H9 (cell line): ENCODE measurements at regions not wholly inside any gene's neighbourhood (a gene's known extent, or its start where the extent isn't known, plus 50 kb on each side); places are given as distances from the start of the nearest gene placed in this dataset.

Experiments used
- DNase-seq: peaks from one replicate; pipeline ENCODE4 v3.0.0-alpha.2; 2017
- H2AFZ ChIP-seq: one replicate; pipeline ENCODE4 v1.6.1; 2013; ENCODE audit warnings: mild to moderate bottlenecking, low read length, control low read depth, moderate library complexity
- H2AK5ac ChIP-seq: 2 replicates; pipeline ENCODE4 v1.6.1; 2013; ENCODE audit warnings: low read length, control low read depth, mixed read lengths; ENCODE audit not compliant: insufficient read length
- H2BK120ac ChIP-seq: one replicate; pipeline ENCODE4 v1.6.1; 2013; ENCODE audit warnings: low read depth, mild to moderate bottlenecking, low read length, control low read depth, inconsistent platforms; ENCODE audit not compliant: poor library complexity, severe bottlenecking
- H2BK12ac ChIP-seq: 2 replicates; pipeline ENCODE4 v1.6.1; 2013; ENCODE audit warnings: low read length, control low read depth, mixed read lengths, low read depth; ENCODE audit not compliant: insufficient read length
- H2BK15ac ChIP-seq: 2 replicates; pipeline ENCODE4 v1.6.1; 2013; ENCODE audit warnings: low read depth, low read length, control low read depth
- H2BK20ac ChIP-seq: one replicate; pipeline ENCODE4 v1.6.1; 2013; ENCODE audit warnings: low read depth, mild to moderate bottlenecking, low read length, control low read depth, inconsistent platforms; ENCODE audit not compliant: poor library complexity, severe bottlenecking
- H2BK5ac ChIP-seq: 2 replicates; pipeline ENCODE4 v1.6.1; 2013; ENCODE audit warnings: low read length, control low read depth, mixed read lengths; ENCODE audit not compliant: insufficient read length
- H3K14ac ChIP-seq: 2 replicates; pipeline ENCODE4 v1.6.1; 2013; ENCODE audit warnings: low read length, control low read depth; ENCODE audit not compliant: insufficient read depth
- H3K18ac ChIP-seq: 2 replicates; pipeline ENCODE4 v1.6.1; 2013; ENCODE audit warnings: low read depth, mild to moderate bottlenecking, mixed read lengths, low read length, control low read depth; ENCODE audit not compliant: insufficient read length
- H3K23ac ChIP-seq: 2 replicates; pipeline ENCODE4 v1.6.1; 2013; ENCODE audit warnings: low read length, control low read depth, mixed read lengths, low read depth; ENCODE audit not compliant: insufficient read length
- H3K23me2 ChIP-seq: 2 replicates; pipeline ENCODE4 v1.6.1; 2013; ENCODE audit warnings: low read depth, mild to moderate bottlenecking, mixed read lengths, low read length, control low read depth; ENCODE audit not compliant: insufficient read length, poor library complexity, severe bottlenecking
- H3K27ac ChIP-seq: 2 replicates; pipeline ENCODE4 v1.5.1; 2013; ENCODE audit warnings: low read length, control low read depth, mixed read lengths, low read depth; ENCODE audit not compliant: insufficient read length
- H3K27me3 ChIP-seq: 2 replicates; pipeline ENCODE4 v1.6.1; 2013; ENCODE audit warnings: low read length, control low read depth, inconsistent platforms; ENCODE audit not compliant: insufficient read depth
- H3K4ac ChIP-seq: 2 replicates; pipeline ENCODE4 v1.6.1; 2013; ENCODE audit warnings: low read depth, mild to moderate bottlenecking, control low read depth, inconsistent platforms, low read length, moderate library complexity
- H3K4me1 ChIP-seq: 2 replicates; pipeline ENCODE4 v1.6.1; 2013; ENCODE audit warnings: low read length, control low read depth, inconsistent platforms; ENCODE audit not compliant: insufficient read depth
- H3K4me2 ChIP-seq: 2 replicates; pipeline ENCODE4 v1.6.1; 2013; ENCODE audit warnings: low read length, control low read depth, mixed read lengths; ENCODE audit not compliant: insufficient read length, insufficient read depth
- H3K56ac ChIP-seq: 2 replicates; pipeline ENCODE4 v1.6.1; 2013; ENCODE audit warnings: low read depth, mild to moderate bottlenecking, mixed read lengths, low read length, control low read depth; ENCODE audit not compliant: insufficient read length
- H3K79me1 ChIP-seq: 2 replicates; pipeline ENCODE4 v1.6.1; 2013; ENCODE audit warnings: low read depth, mild to moderate bottlenecking, moderate library complexity, low read length, control low read depth, inconsistent platforms; ENCODE audit not compliant: insufficient read depth, poor library complexity, severe bottlenecking
- H3K79me2 ChIP-seq: 2 replicates; pipeline ENCODE4 v1.6.1; 2013; ENCODE audit warnings: low read length, control low read depth, inconsistent platforms; ENCODE audit not compliant: insufficient read depth
- H3K9ac ChIP-seq: 2 replicates; pipeline ENCODE4 v1.6.1; 2013; ENCODE audit warnings: low read length, control low read depth, mixed read lengths; ENCODE audit not compliant: insufficient read length; ENCODE audit errors: extremely low read depth
- H3K9me3 ChIP-seq: one replicate; pipeline ENCODE4 v1.6.1; 2013; ENCODE audit warnings: low read depth, low read length, inconsistent platforms; ENCODE audit not compliant: control insufficient read depth
- H3T11ph ChIP-seq: one replicate; pipeline ENCODE4 v1.6.1; 2013; ENCODE audit warnings: mild to moderate bottlenecking, low read length, control low read depth, inconsistent platforms
- H4K20me1 ChIP-seq: one replicate; pipeline ENCODE4 v1.6.1; 2013; ENCODE audit not compliant: control insufficient read depth, insufficient read length, insufficient read depth
- H4K5ac ChIP-seq: 2 replicates; pipeline ENCODE4 v1.6.1; 2013; ENCODE audit warnings: low read depth, mild to moderate bottlenecking, mixed read lengths, low read length, control low read depth; ENCODE audit not compliant: insufficient read length
- H4K8ac ChIP-seq: replicated peaks from 2 replicates; pipeline ENCODE4 v1.6.1; 2013; ENCODE audit warnings: low read length, control low read depth, mixed read lengths, low read depth; ENCODE audit not compliant: insufficient read length
- H4K91ac ChIP-seq: 2 replicates; pipeline ENCODE4 v1.6.1; 2013; ENCODE audit warnings: low read depth, mild to moderate bottlenecking, moderate library complexity, mixed read lengths, low read length, control low read depth; ENCODE audit not compliant: insufficient read length
- H3K27ac Mint-ChIP-seq, 3 experiments: 2 replicates in 2 of 3; 3 replicates in 1 of 3; pipeline ENCODE4 v1.8.0; 2020 to 2021; ENCODE audit warnings: mixed read lengths in 3 of 3, mild to moderate bottlenecking in 1 of 3, moderate library complexity in 1 of 3
- H3K27me3 Mint-ChIP-seq: 2 replicates; pipeline ENCODE4 v1.8.0; 2021; ENCODE audit warnings: low read depth, mild to moderate bottlenecking, moderate library complexity, mixed read lengths
- H3K36me3 Mint-ChIP-seq, 3 experiments: 2 replicates in 2 of 3; 3 replicates in 1 of 3; pipeline ENCODE4 v1.8.0; 2020 to 2021; ENCODE audit warnings: low read depth in 3 of 3, mixed read lengths in 3 of 3; ENCODE audit not compliant: insufficient read depth in 1 of 3
- H3K4me1 Mint-ChIP-seq, 2 experiments: 2 replicates each; pipeline ENCODE4 v1.8.0; 2020; ENCODE audit warnings: mixed read lengths in 2 of 2
- H3K4me3 Mint-ChIP-seq, 2 experiments: 2 replicates in 1 of 2; 3 replicates in 1 of 2; pipeline ENCODE4 v1.8.0; 2020 to 2021; ENCODE audit warnings: mild to moderate bottlenecking in 2 of 2, mixed read lengths in 2 of 2, moderate library complexity in 1 of 2
- H3K9me3 Mint-ChIP-seq, 2 experiments: 2 replicates in 1 of 2; 3 replicates in 1 of 2; pipeline ENCODE4 v1.8.0; 2020; ENCODE audit warnings: mild to moderate bottlenecking in 2 of 2, mixed read lengths in 2 of 2, moderate library complexity in 1 of 2
- WGBS: extraction: QIAGEN DNeasy Blood & Tissue Kit; methylation state at CpG from one replicate; pipeline ENCODE4 v1.1.7; 2013; ENCODE audit warnings: missing lambda C conversion rate, low lambda C conversion rate, mixed read lengths; ENCODE audit not compliant: insufficient read length; ENCODE audit errors: extremely low coverage; 5-methylcytosine and 5-hydroxymethylcytosine counted together
- TF ChIP-seq, protein P1 (sequence below): fragments of 200-600 bp; sonication (generic); conservative IDR thresholded peaks from 3 replicates; pipeline ENCODE4 v1.8.0; 2021; ENCODE audit warnings: antibody characterized with exemption, mild to moderate bottlenecking

DNA sequence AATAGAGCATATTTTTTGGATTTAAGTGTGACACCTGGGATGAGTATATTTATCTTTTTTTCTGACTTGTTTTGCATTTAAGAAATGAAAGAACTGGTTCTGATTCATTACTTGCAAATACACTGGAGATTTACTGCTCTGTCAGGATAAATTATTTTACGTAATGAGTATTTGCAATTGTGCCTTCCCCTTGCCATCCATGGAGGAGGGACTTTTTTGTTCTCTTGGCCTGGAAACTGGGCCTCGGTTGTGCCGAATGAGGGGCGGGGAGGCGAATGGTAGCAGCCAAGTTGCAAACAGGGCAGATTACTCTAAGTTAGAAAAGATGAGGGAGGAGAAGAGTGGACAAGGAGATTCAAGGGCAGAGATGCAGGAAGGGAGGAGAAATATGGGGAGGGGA is 308.7 kb downstream of the ATP23 start:
- no peaks in the 10 kb centered on the region; a peak in 1 of 5 replicates for H3K9me3 Mint-ChIP-seq
- H2AK5ac ChIP-seq, result no peak overlapping the region
- H3T11ph ChIP-seq, result no peak overlapping the region
- no peak overlapping the region for H4K5ac ChIP-seq
- H2BK120ac ChIP-seq, result no peak overlapping the region
- no peak overlapping the region for H2BK12ac ChIP-seq
- no peak overlapping the region for H4K8ac ChIP-seq
- no peak overlapping the region for H3K4ac ChIP-seq
- TF ChIP-seq, protein P1, sequence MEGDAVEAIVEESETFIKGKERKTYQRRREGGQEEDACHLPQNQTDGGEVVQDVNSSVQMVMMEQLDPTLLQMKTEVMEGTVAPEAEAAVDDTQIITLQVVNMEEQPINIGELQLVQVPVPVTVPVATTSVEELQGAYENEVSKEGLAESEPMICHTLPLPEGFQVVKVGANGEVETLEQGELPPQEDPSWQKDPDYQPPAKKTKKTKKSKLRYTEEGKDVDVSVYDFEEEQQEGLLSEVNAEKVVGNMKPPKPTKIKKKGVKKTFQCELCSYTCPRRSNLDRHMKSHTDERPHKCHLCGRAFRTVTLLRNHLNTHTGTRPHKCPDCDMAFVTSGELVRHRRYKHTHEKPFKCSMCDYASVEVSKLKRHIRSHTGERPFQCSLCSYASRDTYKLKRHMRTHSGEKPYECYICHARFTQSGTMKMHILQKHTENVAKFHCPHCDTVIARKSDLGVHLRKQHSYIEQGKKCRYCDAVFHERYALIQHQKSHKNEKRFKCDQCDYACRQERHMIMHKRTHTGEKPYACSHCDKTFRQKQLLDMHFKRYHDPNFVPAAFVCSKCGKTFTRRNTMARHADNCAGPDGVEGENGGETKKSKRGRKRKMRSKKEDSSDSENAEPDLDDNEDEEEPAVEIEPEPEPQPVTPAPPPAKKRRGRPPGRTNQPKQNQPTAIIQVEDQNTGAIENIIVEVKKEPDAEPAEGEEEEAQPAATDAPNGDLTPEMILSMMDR, result no peak
- no peak overlapping the region for H3K4me2 ChIP-seq
- H3K79me2 ChIP-seq, result no peaks in the 10 kb centered on the region
- no peak overlapping the region for H4K91ac ChIP-seq
- H3K18ac ChIP-seq, result no peak overlapping the region
- H3K4me3 Mint-ChIP-seq, result no peak overlapping the region
- no peaks in the 10 kb centered on the region for H3K4me1 Mint-ChIP-seq
- no CpG with 5 or more reads among the region's 5 CpGs for whole genome bisulfite sequencing
- no peak overlapping the region for H3K14ac ChIP-seq
- no peak for DNase-seq
- H2BK20ac ChIP-seq, result no peak overlapping the region
- peaks cover 3% of the 10 kb centered on the region; the same call in 1 of the 2 replicates for H3K27me3 Mint-ChIP-seq
- H2BK15ac ChIP-seq, result no peak overlapping the region
- no peak overlapping the region for H3K9ac ChIP-seq
- H3K27ac ChIP-seq, result no peak overlapping the region
- no peak overlapping the region for H2BK5ac ChIP-seq
- no peaks in the 10 kb centered on the region for H3K9me3 ChIP-seq
- H3K27ac Mint-ChIP-seq, result no peak overlapping the region
- no peaks in the 10 kb centered on the region for H4K20me1 ChIP-seq
- H3K56ac ChIP-seq, result no peak overlapping the region
- H2AFZ ChIP-seq, result no peak overlapping the region
- H3K23me2 ChIP-seq, result no peaks in the 10 kb centered on the region
- H3K79me1 ChIP-seq, result no peaks in the 10 kb centered on the region
- H3K4me1 ChIP-seq, result no peaks in the 10 kb centered on the region
- no peaks in the 10 kb centered on the region for H3K36me3 Mint-ChIP-seq
- H3K27me3 ChIP-seq, result no peaks in the 10 kb centered on the region; the same call in 1 of the 2 replicates
- H3K23ac ChIP-seq, result no peak overlapping the region
